Endothelial cell of umbilical vein (primary cell): ENCODE measurements at regions not wholly inside any gene's neighbourhood (a gene's known extent, or its start where the extent isn't known, plus 50 kb on each side); places are given as distances from the start of the nearest gene placed in this dataset.

Experiments used
- BruUV-seq: library from RNA; stranded (reverse); fragments of 400-500 nt; replicated peaks from 2 replicates; lab custom pipeline; 2021; lab: Mats Ljungman, UMichigan
- CTCF ChIA-PET: fragments of 300-600, 350-600 bp; sonication (Branson Sonifier 250); formaldehyde crosslinking; loops from one replicate; lab custom pipeline; 2021; ENCODE audit warnings: antibody characterized with exemption, inconsistent platforms; lab: Charles Lee
- POLR2A ChIA-PET: fragments of 300-600, 350-600 bp; sonication (Branson Sonifier 250); formaldehyde crosslinking; loops from one replicate; lab custom pipeline; 2021; ENCODE audit warnings: antibody characterized with exemption, inconsistent platforms; lab: Charles Lee
- DNase-seq: peaks from one replicate; pipeline ENCODE4 v3.0.0-alpha.2; 2011; ENCODE audit warnings: low read depth, low spot score
- FAIRE-seq: peaks from 2 replicates; lab custom pipeline; 2011; peaks lifted over from hg19 to GRCh38; lab: Jason Lieb, UNC
- H2AFZ ChIP-seq: 2 replicates; pipeline ENCODE4 v1.6.0; 2012; ENCODE audit warnings: low read depth, low read length, control low read depth, inconsistent platforms
- H3K27ac ChIP-seq: 2 replicates; pipeline ENCODE4 v1.5.1; 2011; ENCODE audit warnings: low read depth, mild to moderate bottlenecking, control low read depth, low read length, moderate library complexity; ENCODE audit not compliant: insufficient read depth
- H3K27me3 ChIP-seq, 2 experiments: 2 replicates each; pipeline versions ENCODE4 v1.6.0 to v1.6.1; 2011; ENCODE audit warnings: low read length in 2 of 2, mixed read lengths in 1 of 2; ENCODE audit not compliant: control insufficient read depth in 2 of 2, insufficient read depth in 2 of 2
- H3K36me3 ChIP-seq, 2 experiments: 2 replicates in 1 of 2; 3 replicates in 1 of 2; pipeline ENCODE4 v1.5.1; 2011; ENCODE audit warnings: low read length in 2 of 2, mild to moderate bottlenecking in 1 of 2, moderate library complexity in 1 of 2; ENCODE audit not compliant: control insufficient read depth in 2 of 2, insufficient read depth in 2 of 2; ENCODE audit errors: extremely low read depth in 1 of 2
- H3K4me1 ChIP-seq: 3 replicates; pipeline ENCODE4 v1.5.1; 2011; ENCODE audit warnings: mild to moderate bottlenecking, low read length; ENCODE audit not compliant: control insufficient read depth, insufficient read depth; ENCODE audit errors: extremely low read depth
- H3K4me2 ChIP-seq: 2 replicates; pipeline ENCODE4 v1.6.1; 2011; ENCODE audit warnings: low read length, control low read depth, mixed read lengths; ENCODE audit not compliant: insufficient read depth
- H3K4me3 ChIP-seq, 3 experiments: fragments of 200-600 bp in 1 of 3; sonication (generic), shearing (Covaris generic) in 1 of 3; replicated peaks in 1 of 3; 2 replicates each; pipeline ENCODE4 v1.5.1; 2011 to 2016; ENCODE audit warnings: control low read depth in 3 of 3, low read length in 3 of 3, mild to moderate bottlenecking in 2 of 3, inconsistent platforms in 1 of 3, low read depth in 1 of 3, moderate library complexity in 1 of 3; ENCODE audit not compliant: insufficient read depth in 1 of 3
- H3K79me2 ChIP-seq: 2 replicates; pipeline ENCODE4 v1.6.0; 2012; ENCODE audit warnings: low read length, inconsistent platforms; ENCODE audit not compliant: control insufficient read depth, insufficient read depth
- H3K9ac ChIP-seq: replicated peaks from 2 replicates; pipeline ENCODE3; 2011; ENCODE audit warnings: low read length, control low read depth; ENCODE audit not compliant: insufficient read depth; ENCODE audit errors: extremely low read depth
- H3K9me1 ChIP-seq: replicated peaks from 3 replicates; pipeline ENCODE4 v1.6.0; 2011; ENCODE audit warnings: mild to moderate bottlenecking, low read length; ENCODE audit not compliant: control insufficient read depth, insufficient read depth; ENCODE audit errors: extremely low read depth
- H3K9me3 ChIP-seq: replicated peaks from 2 replicates; pipeline ENCODE4 v1.5.1; 2012; ENCODE audit warnings: low read length, inconsistent platforms; ENCODE audit not compliant: control insufficient read depth, insufficient read depth
- H4K20me1 ChIP-seq: replicated peaks from 2 replicates; pipeline ENCODE3; 2011; ENCODE audit warnings: mild to moderate bottlenecking, low read length; ENCODE audit not compliant: control insufficient read depth, insufficient read depth; ENCODE audit errors: extremely low read depth
- CTCF ChIP-seq, 2 donors: IDR thresholded peaks; 1 replicate in 1 of 2; 2 replicates in 1 of 2; pipeline ENCODE4 v1.5.1; 2011; ENCODE audit warnings: low read length in 2 of 2, mild to moderate bottlenecking in 2 of 2, moderate library complexity in 2 of 2, control low read depth in 1 of 2, inconsistent platforms in 1 of 2, low read depth in 1 of 2; ENCODE audit not compliant: insufficient read depth in 1 of 2; ENCODE audit errors: extremely low read depth in 1 of 2
- EZH2 ChIP-seq: IDR thresholded peaks from 2 replicates; pipeline ENCODE4 v1.6.1; 2012; ENCODE audit warnings: borderline replicate concordance, low read depth, mild to moderate bottlenecking, moderate library complexity, low read length, inconsistent platforms; ENCODE audit not compliant: severe bottlenecking
- FOS ChIP-seq: IDR thresholded peaks from 2 replicates; pipeline ENCODE4 v1.6.1; 2011; ENCODE audit warnings: mild to moderate bottlenecking, low read length, moderate library complexity, borderline replicate concordance; ENCODE audit not compliant: insufficient read depth
- GATA2 ChIP-seq: IDR thresholded peaks from 2 replicates; pipeline ENCODE4 v1.7.0; 2011; ENCODE audit warnings: low read depth, mild to moderate bottlenecking, moderate library complexity, mixed read lengths, low read length; ENCODE audit not compliant: insufficient read length, insufficient read depth
- JUN ChIP-seq: IDR thresholded peaks from 2 replicates; pipeline ENCODE4 v1.6.1; 2011; ENCODE audit warnings: borderline replicate concordance, low read depth; ENCODE audit not compliant: insufficient read length, insufficient read depth
- MAX ChIP-seq: IDR thresholded peaks from 2 replicates; pipeline ENCODE4 v1.6.1; 2011; ENCODE audit not compliant: insufficient read depth, insufficient read length
- MYC ChIP-seq: IDR thresholded peaks from one replicate; pipeline ENCODE4 v1.6.1; 2011; ENCODE audit warnings: mild to moderate bottlenecking, low read depth, low read length
- POLR2A ChIP-seq: IDR thresholded peaks from 2 replicates; pipeline ENCODE4 v1.6.1; 2012; ENCODE audit warnings: low read depth, mild to moderate bottlenecking, control low read depth, low read length
- POLR2AphosphoS5 ChIP-seq: IDR thresholded peaks from 2 replicates; pipeline ENCODE4 v1.6.1; 2012; ENCODE audit warnings: low read depth, mild to moderate bottlenecking, control low read depth, low read length, moderate library complexity; ENCODE audit not compliant: insufficient read depth
- dilution Hi-C: fragments of 300-500 bp; cut with MboI; formaldehyde crosslinking; loops from one replicate; pipeline ENCODE4 v1.15.0; 2019; ENCODE audit warnings: low sequenced_read_pairs; ENCODE audit not compliant: extremely low pct_ligation_motif_present
- intact Hi-C: fragments of 100-400 bp; cut with micrococcal nuclease; formaldehyde crosslinking; loops from one replicate; pipeline ENCODE4 v1.10.0; 2022

GRCh38 chr12:108043750-108044533 lies 85.1 kb upstream of the WSCD2 start:
- H3K9me1 ChIP-seq: no peaks in the 10 kb centered on the region
- ChIA-PET CTCF (no interaction called here), POLR2A (no interaction called here)
- no peak overlapping the region for H3K9ac ChIP-seq
- no peaks in the 10 kb centered on the region for H4K20me1 ChIP-seq
- DNase-seq (no peak), FAIRE-seq (no peak)
- H2AFZ ChIP-seq: no peak overlapping the region
- no peaks in the 10 kb centered on the region for H3K9me3 ChIP-seq
- dilution Hi-C loops: no loop called here
- no peak overlapping the region for H3K4me3 ChIP-seq
- intact Hi-C loops: no loop called here
- no peaks in the 10 kb centered on the region for H3K36me3 ChIP-seq
- no peak overlapping the region for H3K27ac ChIP-seq
- TF ChIP-seq GATA2: no peak
- no peak for TF ChIP-seq EZH2
- TF ChIP-seq CTCF (IDR thresholded peaks at IDR 0.05; ENCODE audit: extremely low read depth in 1 of 2, insufficient read depth in 1 of 2, low read depth in 1 of 2, low read length in 2 of 2): no peak
- TF ChIP-seq MAX: no peak
- no peak for TF ChIP-seq POLR2A
- TF ChIP-seq MYC: no peak
- TF ChIP-seq FOS: no peak
- no peak for TF ChIP-seq JUN
- no peak for TF ChIP-seq POLR2AphosphoS5
- no peaks in the 10 kb centered on the region for H3K79me2 ChIP-seq
- no TSS peak for BruUV-seq
- no peaks in the 10 kb centered on the region for H3K4me1 ChIP-seq
- H3K27me3 ChIP-seq: no peaks in the 10 kb centered on the region
- no peak overlapping the region for H3K4me2 ChIP-seq
